ENCODE measurements at regions not wholly inside any gene's neighbourhood (a gene's known extent, or its start where the extent isn't known, plus 50 kb on each side); places are given as distances from the start of the nearest gene placed in this dataset.

DNA sequence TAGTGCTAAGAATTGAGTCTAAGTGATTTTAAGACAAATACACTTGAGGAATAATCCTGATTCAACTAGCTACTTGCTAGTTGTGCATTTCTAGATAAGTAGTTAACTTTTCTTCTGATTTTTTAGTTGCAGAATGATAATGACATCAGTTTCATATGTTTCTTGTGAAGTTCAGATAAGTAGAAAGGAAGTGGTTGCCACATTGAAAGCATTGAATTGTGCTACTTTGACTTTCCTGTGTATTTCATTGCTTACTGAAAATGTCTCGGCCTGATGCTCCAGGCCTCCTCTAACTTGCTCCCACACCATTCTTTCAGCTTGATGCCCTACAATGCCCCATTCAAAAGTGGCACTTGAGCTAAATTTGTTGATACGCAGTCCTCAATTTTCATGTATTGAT is 980.0 kb downstream of the TMTC2 start:
- Mint-ChIP-seq H3K4me3 (ENCODE audit: low read depth) (no peak overlapping the region), H3K27ac (no peak overlapping the region), H3K9me3 (ENCODE audit: low read depth) (no peaks in the 10 kb centered on the region), H3K36me3 (ENCODE audit: insufficient read depth) (no peaks in the 10 kb centered on the region), H3K27me3 (no peaks in the 10 kb centered on the region), H3K4me1 (ENCODE audit: low read depth) (no peaks in the 10 kb centered on the region)
- TF ChIP-seq, protein P1, sequence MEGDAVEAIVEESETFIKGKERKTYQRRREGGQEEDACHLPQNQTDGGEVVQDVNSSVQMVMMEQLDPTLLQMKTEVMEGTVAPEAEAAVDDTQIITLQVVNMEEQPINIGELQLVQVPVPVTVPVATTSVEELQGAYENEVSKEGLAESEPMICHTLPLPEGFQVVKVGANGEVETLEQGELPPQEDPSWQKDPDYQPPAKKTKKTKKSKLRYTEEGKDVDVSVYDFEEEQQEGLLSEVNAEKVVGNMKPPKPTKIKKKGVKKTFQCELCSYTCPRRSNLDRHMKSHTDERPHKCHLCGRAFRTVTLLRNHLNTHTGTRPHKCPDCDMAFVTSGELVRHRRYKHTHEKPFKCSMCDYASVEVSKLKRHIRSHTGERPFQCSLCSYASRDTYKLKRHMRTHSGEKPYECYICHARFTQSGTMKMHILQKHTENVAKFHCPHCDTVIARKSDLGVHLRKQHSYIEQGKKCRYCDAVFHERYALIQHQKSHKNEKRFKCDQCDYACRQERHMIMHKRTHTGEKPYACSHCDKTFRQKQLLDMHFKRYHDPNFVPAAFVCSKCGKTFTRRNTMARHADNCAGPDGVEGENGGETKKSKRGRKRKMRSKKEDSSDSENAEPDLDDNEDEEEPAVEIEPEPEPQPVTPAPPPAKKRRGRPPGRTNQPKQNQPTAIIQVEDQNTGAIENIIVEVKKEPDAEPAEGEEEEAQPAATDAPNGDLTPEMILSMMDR (IDR thresholded peaks at IDR 0.05; ENCODE audit: unreplicated experiment): no peak
- no peak for DNase-seq (ENCODE audit: low spot score, unreplicated experiment)

DNA sequence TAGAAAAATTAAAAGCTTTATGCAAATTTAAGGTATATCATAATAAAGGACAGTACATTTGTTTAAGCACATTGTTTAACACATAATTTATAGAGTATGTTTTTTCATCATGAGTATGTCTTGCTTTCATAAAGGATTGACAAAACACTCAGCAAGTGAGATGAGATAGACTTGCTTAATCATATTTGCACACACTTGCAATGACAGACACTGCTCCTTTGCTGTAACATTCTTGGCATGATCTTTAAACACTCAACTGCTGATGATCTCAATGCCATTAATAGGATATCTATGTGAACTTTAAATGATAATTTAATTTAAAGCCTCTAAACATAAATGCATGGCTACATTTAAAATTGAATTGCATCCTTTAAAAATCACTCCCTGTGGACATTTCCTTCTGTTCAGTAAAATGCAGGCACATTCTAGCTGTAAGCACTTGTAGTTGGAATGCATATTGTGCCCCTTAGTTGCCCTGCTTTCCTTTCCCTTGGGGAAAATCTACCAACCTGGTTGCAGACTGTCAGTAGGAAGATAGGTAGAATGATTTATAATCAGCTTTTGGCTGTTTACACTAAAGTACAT is 979.0 kb downstream of the TMTC2 start:
- Mint-ChIP-seq H3K4me3 (ENCODE audit: low read depth) (no peak overlapping the region), H3K27ac (no peak overlapping the region), H3K36me3 (ENCODE audit: insufficient read depth) (no peaks in the 10 kb centered on the region), H3K27me3 (no peaks in the 10 kb centered on the region), H3K9me3 (ENCODE audit: low read depth) (no peaks in the 10 kb centered on the region), H3K4me1 (ENCODE audit: low read depth) (no peaks in the 10 kb centered on the region)
- no peak for DNase-seq (ENCODE audit: low spot score, unreplicated experiment)
- TF ChIP-seq, protein P1 (IDR thresholded peaks at IDR 0.05; ENCODE audit: unreplicated experiment): no peak

DNA sequence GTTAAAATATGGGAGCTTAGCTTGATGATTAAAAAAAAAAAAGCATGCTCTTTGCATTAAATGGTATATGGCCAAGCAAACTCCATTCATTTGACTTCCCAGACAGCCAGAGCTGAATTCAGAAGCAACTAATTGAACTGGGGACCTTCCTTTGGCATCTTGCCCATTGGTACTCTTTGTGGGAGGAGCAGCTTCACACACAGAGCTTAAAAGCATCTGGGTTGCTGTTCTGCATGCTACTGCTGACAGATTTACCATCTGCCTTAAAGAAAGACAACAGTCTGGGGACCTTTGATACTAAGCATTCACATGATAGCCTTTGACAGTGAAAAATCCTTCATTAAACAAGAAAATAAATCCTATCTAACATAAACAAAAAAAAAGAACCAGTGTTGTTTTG is 977.9 kb downstream of the TMTC2 start:
- Mint-ChIP-seq H3K9me3 (ENCODE audit: low read depth) (no peaks in the 10 kb centered on the region), H3K4me3 (ENCODE audit: low read depth) (no peak overlapping the region), H3K4me1 (ENCODE audit: low read depth) (no peaks in the 10 kb centered on the region), H3K36me3 (ENCODE audit: insufficient read depth) (no peaks in the 10 kb centered on the region), H3K27ac (no peak overlapping the region), H3K27me3 (no peaks in the 10 kb centered on the region)
- TF ChIP-seq, protein P1 (IDR thresholded peaks at IDR 0.05; ENCODE audit: unreplicated experiment): no peak
- no peak for DNase-seq (ENCODE audit: low spot score, unreplicated experiment)

GRCh38 chr12:83660727-83661358 is 974.1 kb downstream of the TMTC2 start:
- H3K36me3 Mint-ChIP-seq (ENCODE audit: insufficient read depth): no peaks in the 10 kb centered on the region
- no peak for DNase-seq (ENCODE audit: low spot score, unreplicated experiment)
- TF ChIP-seq, protein P1 (IDR thresholded peaks at IDR 0.05; ENCODE audit: unreplicated experiment): no peak
- no peak overlapping the region for H3K27ac Mint-ChIP-seq
- H3K4me1 Mint-ChIP-seq (ENCODE audit: low read depth): peaks cover 2% of the 10 kb centered on the region
- H3K4me3 Mint-ChIP-seq (ENCODE audit: low read depth): no peak overlapping the region
- no peaks in the 10 kb centered on the region for H3K9me3 Mint-ChIP-seq (ENCODE audit: low read depth)
- H3K27me3 Mint-ChIP-seq: no peaks in the 10 kb centered on the region

DNA sequence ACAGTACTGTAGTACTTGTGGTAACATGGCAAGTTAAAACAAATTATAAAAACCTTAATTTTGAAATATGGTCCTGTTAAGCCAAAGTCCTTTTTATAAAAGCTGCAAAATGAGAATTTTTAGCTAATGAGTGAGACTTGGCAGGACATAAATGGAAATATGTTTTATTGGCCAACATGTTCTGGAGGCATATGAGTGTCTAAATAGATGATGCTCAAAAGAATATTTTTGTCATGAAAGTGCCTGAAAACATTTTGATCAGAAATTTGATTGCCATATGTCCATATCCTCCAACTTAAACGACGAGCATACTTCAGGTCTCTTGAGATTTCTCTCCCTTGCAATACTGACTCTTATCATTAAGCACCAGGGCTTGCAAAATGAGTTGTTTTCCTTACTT is 972.6 kb downstream of the TMTC2 start:
- Mint-ChIP-seq H3K9me3 (ENCODE audit: low read depth) (no peaks in the 10 kb centered on the region), H3K36me3 (ENCODE audit: insufficient read depth) (no peaks in the 10 kb centered on the region), H3K4me1 (ENCODE audit: low read depth) (peaks cover 2% of the 10 kb centered on the region), H3K27ac (no peak overlapping the region), H3K27me3 (no peaks in the 10 kb centered on the region), H3K4me3 (ENCODE audit: low read depth) (no peak overlapping the region)
- TF ChIP-seq, protein P1 (IDR thresholded peaks at IDR 0.05; ENCODE audit: unreplicated experiment): no peak
- no peak for DNase-seq (ENCODE audit: low spot score, unreplicated experiment)

Measured in progenitor cell of endocrine pancreas (in vitro differentiated cells).